Activated naive CD8-positive, alpha-beta T cell treated with anti-CD3 and anti-CD28 coated beads, Interleukin-2, amount 50 U/mL, for 16 hours (primary cell): ENCODE measurements at regions not wholly inside any gene's neighbourhood (a gene's known extent, or its start where the extent isn't known, plus 50 kb on each side); places are given as distances from the start of the nearest gene placed in this dataset.
"Not testable (repeated sequence)": the region's sequence is repeated elsewhere in the genome, so short reads cannot be mapped to it uniquely, and the experiment has no call there.

Experiments used
- DNase-seq: peaks from one replicate; pipeline ENCODE4 v3.0.0-alpha.2; 2020; ENCODE audit warnings: low read depth, low spot score

GRCh38 chr4:181061787-181062186, 1181.4 kb upstream of the TENM3 start:
- no peak for DNase-seq

GRCh38 chr4:181063212-181063611, 1180.0 kb upstream of the TENM3 start:
- DNase-seq: no peak

- DNase-seq: no peak
These were observed 1165.9 kb upstream of the TENM3 start for GRCh38 chr4:181077341-181077740.

- DNase-seq: no peak
These were observed 1165.0 kb upstream of the TENM3 start for GRCh38 chr4:181078196-181078595.

GRCh38 chr4:181083757-181084361, 1159.3 kb upstream of the TENM3 start:
- no peak for DNase-seq

- DNase-seq: no peak
These were observed 1157.6 kb upstream of the TENM3 start for GRCh38 chr4:181085557-181085956.

- DNase-seq: no peak
These were observed 1137.7 kb upstream of the TENM3 start for GRCh38 chr4:181105487-181105886.

- no peak for DNase-seq
These were observed 1136.8 kb upstream of the TENM3 start for GRCh38 chr4:181106398-181106797.

- no peak for DNase-seq
These were observed 1135.0 kb upstream of the TENM3 start for GRCh38 chr4:181108237-181108636.

- DNase-seq: no peak
These were observed 1124.0 kb upstream of the TENM3 start for GRCh38 chr4:181119186-181119585.

- no peak for DNase-seq
These were observed 1121.5 kb upstream of the TENM3 start for GRCh38 chr4:181121733-181122132.

- DNase-seq: no peak
These were observed 1116.0 kb upstream of the TENM3 start for GRCh38 chr4:181127171-181127570.

- DNase-seq: not testable (repeated sequence)
These were observed 1112.9 kb upstream of the TENM3 start for GRCh38 chr4:181130317-181130716.

- no peak for DNase-seq
These were observed 1105.9 kb upstream of the TENM3 start for GRCh38 chr4:181137351-181137750.

- no peak for DNase-seq
These were observed 1105.1 kb upstream of the TENM3 start for GRCh38 chr4:181138116-181138515.

GRCh38 chr4:181140037-181140603, 1103.1 kb upstream of the TENM3 start:
- no peak for DNase-seq

- DNase-seq: peak; percentile 12
These were observed 1099.8 kb upstream of the TENM3 start for GRCh38 chr4:181143250-181143854.

GRCh38 chr4:181146051-181146450, 1097.2 kb upstream of the TENM3 start:
- no peak for DNase-seq

GRCh38 chr4:181147416-181147951, 1095.7 kb upstream of the TENM3 start:
- no peak for DNase-seq

- DNase-seq: no peak
These were observed 1094.7 kb upstream of the TENM3 start for GRCh38 chr4:181148470-181148869.

- DNase-seq: no peak
These were observed 1093.0 kb upstream of the TENM3 start for GRCh38 chr4:181150191-181150590.

- no peak for DNase-seq
These were observed 1091.3 kb upstream of the TENM3 start for GRCh38 chr4:181151856-181152255.

- no peak for DNase-seq
These were observed 1085.6 kb upstream of the TENM3 start for GRCh38 chr4:181157647-181158046.
